ENCODE measurements at regions not wholly inside any gene's neighbourhood (a gene's known extent, or its start where the extent isn't known, plus 50 kb on each side); places are given as distances from the start of the nearest gene placed in this dataset.
A peak's percentile ranks its signal among the peaks of the same experiment; 100 is the strongest.

DNA sequence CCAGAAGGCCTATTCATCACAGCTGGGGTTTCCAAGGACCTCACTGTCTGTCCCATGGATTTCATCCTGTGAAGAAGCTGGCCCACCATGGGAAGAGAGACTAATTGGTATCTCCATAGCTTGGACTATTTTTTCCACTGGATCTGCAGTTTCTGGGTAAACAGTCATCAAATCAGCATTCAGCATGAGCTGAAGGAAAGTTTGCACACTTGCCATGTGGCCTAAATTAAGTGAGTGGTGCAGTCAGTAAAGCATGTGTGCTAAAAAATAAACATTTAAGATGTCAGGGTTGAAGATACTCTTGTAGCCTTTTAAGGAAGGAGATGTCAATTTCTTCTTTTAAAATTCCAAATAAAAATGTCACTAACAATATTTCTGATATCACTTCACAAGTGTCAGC lies 381.1 kb upstream of the ZMIZ1 start:
- no peak for FAIRE-seq
- no peak for TF ChIP-seq POLR2A (IDR thresholded peaks at IDR 0.05; ENCODE audit: low read depth, low read length)
- DNase-seq (ENCODE audit: insufficient read length, low spot score), result no peak

DNA sequence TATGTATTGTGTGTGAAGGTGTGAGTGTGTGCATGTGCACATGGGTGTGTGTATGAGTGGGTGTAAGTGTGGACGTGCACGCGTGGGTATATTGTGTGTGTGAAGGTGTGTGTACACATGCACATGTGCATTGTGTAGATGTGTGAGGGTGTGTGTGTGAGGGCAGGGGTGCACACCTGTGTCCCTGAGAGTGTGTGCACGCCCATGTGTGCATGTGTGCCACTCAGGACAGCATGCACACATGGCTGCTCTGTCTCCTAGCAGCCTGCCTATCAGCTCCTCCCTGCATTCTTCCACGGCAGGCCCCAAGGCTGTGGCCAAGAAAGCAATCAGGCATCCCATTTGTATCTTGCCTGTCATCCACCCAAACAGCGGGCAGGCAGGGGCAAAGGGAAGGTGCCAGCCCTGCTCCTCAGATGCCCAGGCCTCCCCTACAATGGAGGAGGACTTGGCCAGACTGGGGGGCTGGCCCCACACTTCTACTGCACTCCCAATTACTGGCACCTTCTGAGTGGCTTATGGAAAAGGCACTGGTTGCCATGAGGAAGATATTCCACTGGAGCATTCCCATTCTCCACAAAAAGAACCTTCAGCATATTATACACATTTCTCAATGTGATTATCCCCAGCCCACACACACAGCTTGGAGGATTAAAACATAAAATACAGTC lies 380.4 kb upstream of the ZMIZ1 start:
- TF ChIP-seq POLR2A (IDR thresholded peaks at IDR 0.05; ENCODE audit: low read depth, low read length), result no peak
- DNase-seq (ENCODE audit: insufficient read length, low spot score) (no peak), FAIRE-seq (no peak)

DNA sequence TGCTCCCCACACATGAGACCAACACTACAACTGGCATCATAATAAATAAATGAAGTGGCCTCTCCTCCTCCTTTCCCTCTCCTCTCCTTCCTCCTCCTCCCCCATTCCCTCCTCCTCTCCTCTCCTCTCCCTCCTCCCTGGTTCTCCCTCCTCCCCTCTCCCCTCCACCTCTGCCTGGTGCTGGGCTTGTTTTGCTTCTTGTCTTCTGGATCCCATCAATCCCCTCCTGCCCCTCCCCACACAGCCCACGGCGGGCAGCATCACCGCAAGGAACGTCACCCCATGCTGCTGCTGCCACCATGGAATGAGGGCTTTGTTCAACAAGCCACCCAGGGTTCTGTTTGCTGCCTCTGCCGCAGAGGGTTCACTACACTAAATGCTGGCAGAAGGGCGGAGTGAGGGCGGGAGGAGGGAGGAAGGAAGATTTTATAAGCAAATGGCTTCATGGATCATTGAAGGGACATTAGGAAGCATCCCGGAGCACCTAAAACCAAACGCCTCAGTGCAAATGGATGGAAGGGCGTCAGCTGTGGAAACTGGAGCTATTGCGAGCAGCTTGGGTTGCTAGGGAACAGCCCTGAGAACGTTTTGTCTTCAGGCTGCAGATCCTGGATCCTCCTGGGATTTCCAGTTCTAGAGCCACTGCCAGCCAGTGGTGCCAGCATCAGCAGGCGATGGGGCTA lies 379.7 kb upstream of the ZMIZ1 start:
- no peak for DNase-seq (ENCODE audit: insufficient read length, low spot score)
- no peak for TF ChIP-seq POLR2A (IDR thresholded peaks at IDR 0.05; ENCODE audit: low read depth, low read length)
- no peak for FAIRE-seq

DNA sequence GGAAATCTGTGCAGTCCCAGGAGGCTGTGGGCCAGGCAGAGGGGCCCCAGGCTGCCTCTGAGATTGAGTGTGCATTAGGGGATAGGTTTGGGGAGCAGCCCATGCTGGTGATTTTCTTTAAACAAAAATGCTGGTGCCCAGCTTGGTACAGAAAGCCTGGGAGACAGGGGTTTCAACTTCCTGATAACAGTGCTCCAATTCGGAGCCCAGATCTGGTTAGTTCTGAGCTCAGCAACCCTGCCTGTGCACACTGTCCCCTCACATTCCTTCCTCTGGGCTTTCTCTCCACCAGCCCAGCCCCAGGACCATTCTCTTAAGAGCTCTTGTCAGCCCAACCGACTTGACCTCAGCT lies 379.2 kb upstream of the ZMIZ1 start:
- no peak for DNase-seq (ENCODE audit: insufficient read length, low spot score)
- TF ChIP-seq POLR2A (IDR thresholded peaks at IDR 0.05; ENCODE audit: low read depth, low read length), result no peak
- no peak for FAIRE-seq

DNA sequence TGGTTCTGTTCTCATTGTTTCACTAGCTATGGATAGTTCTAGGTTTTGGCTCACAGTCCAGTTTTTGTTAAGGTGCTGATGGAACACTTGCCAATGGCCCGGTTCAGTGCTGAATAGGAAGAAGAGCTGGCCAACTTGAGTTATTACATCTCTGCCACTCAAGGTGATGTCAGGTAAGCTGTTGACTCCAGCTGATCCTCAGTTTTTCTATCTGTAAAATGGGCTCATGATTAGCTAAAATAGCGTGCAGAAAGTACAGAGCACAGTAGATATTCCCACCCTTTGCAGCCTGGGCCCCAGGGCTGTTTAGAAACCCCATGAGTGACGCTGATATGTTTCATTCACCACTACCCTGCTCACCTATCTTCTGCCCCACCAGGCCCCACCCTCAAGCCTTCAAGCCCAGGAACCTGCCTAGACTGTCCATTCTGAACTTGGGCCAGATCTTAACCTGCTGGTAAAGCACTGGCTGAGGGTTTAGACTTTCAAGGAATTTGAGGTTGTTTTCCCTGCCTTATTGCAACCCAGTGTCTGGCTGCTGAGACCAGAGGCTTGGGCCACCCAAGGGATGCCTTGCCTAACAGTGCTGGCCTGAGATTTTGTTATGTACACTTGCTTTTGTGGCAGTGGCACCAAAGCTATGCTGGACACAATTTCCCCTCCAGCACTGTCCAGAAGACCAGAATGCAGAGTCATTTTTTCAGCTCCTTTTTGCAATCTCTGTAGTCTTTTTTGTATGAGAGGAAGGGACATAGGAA lies 378.2 kb upstream of the ZMIZ1 start:
- no peak for TF ChIP-seq POLR2A (IDR thresholded peaks at IDR 0.05; ENCODE audit: low read depth, low read length)
- FAIRE-seq (no peak), DNase-seq (ENCODE audit: insufficient read length, low spot score) (no peak)

DNA sequence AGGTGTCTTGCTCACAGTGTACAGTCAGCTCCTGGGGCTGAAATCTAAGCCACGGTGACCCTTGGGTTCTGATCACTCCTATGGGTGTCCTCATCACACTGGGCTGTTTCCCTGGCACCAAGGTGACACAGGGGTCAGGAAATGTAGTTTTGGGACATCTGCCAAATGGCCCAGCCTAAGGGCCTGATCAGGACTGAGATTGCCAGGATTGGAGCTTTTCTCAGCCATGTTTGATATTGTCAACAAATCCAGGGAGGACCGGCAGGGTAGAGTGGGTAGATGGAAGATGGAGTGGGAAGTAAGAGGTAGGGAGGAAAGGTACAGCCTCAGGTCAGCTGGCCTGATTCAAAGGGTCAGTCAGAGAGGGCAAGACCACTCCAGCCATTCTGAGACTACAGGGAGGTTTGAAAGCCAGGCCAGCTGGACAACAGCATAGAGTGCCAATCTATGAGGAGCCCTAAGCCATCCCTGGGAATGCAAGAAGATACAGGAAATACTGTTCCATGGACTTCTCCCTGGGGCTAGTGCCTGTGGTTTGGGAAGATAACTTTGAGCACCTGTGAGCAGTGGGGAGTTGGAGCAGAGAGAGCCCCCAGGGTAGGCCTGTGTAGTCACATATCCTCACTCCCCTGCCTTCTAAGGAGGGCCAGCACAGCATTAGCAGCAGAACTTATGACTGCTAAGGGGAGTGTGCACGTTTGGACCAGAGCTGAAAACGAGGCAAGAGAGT lies 377.3 kb upstream of the ZMIZ1 start:
- TF ChIP-seq POLR2A (IDR thresholded peaks at IDR 0.05; ENCODE audit: low read depth, low read length), result no peak
- DNase-seq (ENCODE audit: insufficient read length, low spot score) (no peak), FAIRE-seq (no peak)

DNA sequence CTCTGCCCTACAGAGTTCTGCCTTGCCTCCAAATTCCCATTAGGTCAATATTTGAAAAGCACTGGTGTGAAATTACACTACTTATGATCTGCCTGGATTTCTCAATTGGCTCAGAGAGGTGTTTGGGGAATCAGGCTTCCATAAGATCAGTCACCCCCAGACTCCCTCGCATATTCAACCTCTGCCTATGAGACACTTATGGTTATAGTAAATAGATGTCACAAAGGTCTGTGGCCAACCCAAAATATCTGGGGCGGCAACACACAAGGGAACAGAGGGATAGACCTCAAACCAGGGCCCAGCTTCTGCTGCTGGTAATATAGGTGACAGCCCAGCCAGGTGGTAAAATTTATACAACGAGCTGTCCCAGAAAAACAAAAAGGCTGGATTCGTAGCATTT lies 376.7 kb upstream of the ZMIZ1 start:
- no peak for TF ChIP-seq POLR2A (IDR thresholded peaks at IDR 0.05; ENCODE audit: low read depth, low read length)
- DNase-seq (ENCODE audit: insufficient read length, low spot score) (no peak), FAIRE-seq (no peak)

DNA sequence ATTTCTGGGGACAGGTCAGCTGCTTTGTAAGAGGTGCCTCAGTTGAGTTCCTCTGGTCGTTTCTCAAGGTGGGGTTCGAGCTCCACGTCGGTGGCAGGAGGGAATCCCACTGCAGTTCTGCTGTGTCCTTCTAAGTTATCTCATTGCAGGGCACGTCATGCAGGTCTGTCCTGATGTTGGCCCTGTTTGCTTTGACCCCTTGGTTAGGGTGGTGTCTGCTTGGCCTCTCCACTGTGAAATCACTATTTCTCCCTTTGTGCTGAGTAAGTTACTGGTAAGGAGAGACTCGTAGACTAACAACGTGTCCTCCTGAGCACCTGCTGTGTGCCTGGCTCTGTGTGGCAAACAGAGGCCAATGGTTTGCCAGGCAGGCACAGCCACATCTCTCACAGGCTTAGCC lies 372.9 kb upstream of the ZMIZ1 start:
- TF ChIP-seq POLR2A (IDR thresholded peaks at IDR 0.05; ENCODE audit: low read depth, low read length), result no peak
- DNase-seq (ENCODE audit: insufficient read length, low spot score) (no peak), FAIRE-seq (no peak)

DNA sequence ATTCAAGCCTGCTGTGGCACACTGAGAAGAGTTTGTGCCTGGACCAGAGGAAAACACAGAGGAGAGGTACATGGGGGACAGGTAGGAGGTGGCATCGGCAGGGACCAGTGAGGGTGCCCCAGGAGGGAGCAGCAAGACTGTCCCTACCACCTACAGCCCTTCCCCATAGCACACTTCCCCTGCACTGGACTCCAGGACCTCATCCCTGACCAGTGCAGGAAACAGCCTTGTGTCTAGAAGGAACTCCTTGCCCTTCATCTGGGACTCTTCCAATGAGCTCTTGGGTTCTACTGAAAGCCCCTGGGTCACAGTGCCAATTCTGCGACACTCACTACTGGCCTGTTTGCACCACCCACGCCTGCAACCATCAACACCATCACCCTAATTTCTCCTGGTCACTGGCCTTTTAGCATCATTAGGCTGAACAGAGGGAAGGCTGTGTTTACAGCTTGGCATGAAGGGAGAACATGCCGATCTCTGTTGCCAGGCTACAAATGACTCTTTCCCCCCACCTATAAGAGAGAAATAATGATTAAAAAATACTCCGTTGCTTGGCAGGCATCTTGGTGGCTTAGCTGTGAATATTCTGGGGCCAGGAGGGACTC lies 371.9 kb upstream of the ZMIZ1 start:
- DNase-seq (ENCODE audit: insufficient read length, low spot score) (no peak), FAIRE-seq (no peak)
- TF ChIP-seq POLR2A (IDR thresholded peaks at IDR 0.05; ENCODE audit: low read depth, low read length), result no peak

DNA sequence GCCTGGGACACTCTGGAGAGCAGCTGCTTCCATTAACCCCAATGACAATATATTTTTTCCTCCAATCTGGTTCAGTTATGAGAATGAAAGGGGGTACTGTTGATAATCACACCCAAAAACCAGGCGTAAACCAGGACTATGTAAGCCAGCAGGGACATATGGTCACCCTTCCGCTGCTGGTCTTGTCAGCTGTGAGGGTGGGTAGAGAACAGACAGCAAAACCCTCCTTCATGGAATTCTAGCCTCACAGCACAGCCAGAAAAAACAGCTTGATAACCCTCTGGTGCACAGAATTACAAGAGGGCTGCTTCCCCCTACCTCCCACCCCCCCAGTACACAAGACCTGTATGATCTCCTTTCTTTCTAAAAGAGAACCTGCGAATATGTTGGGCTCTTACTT lies 368.8 kb upstream of the ZMIZ1 start:
- FAIRE-seq (no peak), DNase-seq (ENCODE audit: insufficient read length, low spot score) (no peak)
- TF ChIP-seq POLR2A (IDR thresholded peaks at IDR 0.05; ENCODE audit: low read depth, low read length), result no peak

DNA sequence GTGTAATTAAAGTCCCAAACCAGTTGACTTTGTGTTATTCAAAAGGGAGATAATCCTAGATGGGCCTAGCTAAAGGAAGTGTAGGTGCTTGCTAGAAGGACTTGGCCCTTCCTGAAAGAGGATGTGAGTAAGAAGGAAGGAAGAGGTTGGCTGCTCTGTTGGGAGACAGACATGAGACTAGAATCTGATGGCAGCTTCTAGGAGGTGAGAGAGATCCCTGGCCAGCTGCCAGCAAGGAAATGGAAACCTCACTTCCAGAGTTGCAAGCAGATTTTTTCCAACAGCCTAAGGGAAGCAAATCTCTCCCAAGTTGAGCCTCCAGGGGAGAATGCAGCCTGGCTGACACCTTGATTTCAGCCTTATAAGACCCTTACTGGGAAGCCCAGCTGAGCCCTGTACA lies 368.4 kb upstream of the ZMIZ1 start:
- peak; percentile 26 for DNase-seq (ENCODE audit: insufficient read length, low spot score)
- no peak for TF ChIP-seq POLR2A (IDR thresholded peaks at IDR 0.05; ENCODE audit: low read depth, low read length)
- FAIRE-seq, result no peak

DNA sequence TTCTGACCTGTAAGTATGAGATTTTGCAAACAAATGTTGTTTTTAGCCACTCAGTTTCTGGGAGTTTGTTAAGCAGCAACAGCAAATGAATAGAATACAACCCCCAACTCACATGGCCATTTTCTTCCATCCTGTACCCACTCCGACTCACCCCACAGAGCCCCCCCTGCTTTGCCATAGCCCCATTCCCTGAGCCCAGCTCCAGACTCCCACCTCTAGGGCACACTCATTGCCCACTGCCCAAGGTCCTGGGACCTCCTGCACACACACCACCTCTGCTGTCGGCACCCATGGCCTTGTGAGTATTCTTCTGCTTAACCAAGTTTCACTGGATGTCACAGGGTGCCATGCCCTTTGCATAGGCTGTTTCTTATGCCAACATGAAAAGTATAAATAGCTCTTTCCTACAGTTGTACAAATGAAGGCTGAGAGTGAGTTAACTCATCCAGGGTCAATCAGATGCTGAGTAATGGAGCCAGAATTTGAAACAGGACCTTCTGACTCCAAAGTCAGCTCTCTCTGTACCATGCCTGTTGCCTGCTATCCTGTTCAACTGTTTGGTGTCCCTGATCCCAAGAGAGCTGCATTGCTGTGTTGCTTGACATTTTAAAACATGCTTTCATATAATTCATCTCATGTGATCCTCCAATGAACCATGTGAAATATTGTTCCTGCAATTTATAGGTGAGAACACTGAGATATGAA lies 367.8 kb upstream of the ZMIZ1 start:
- FAIRE-seq (no peak), DNase-seq (ENCODE audit: insufficient read length, low spot score) (no peak)
- TF ChIP-seq POLR2A (IDR thresholded peaks at IDR 0.05; ENCODE audit: low read depth, low read length), result no peak

DNA sequence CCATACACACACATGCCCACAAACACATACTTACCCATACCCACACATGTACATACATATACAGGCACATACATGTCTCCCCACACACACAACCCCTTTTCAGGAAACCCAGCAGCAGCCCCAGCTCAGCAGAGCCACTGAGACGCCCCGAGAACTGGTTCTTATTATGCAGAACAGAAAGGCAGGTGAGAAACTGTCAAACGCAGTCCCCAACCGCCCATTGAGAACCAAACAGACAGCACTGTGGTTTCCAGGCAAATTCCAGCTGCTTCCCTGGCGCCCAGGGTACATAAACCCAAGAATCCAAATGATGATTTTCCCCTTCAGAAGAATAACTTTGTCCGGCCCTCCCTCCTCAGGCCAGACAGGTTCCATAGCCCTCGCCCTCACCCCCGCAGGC lies 366.6 kb upstream of the ZMIZ1 start:
- no peak for FAIRE-seq
- no peak for DNase-seq (ENCODE audit: insufficient read length, low spot score)
- no peak for TF ChIP-seq POLR2A (IDR thresholded peaks at IDR 0.05; ENCODE audit: low read depth, low read length)

Data from H54 (cell line).